Astrocyte (in vitro differentiated cells and primary cell): ENCODE measurements at regions not wholly inside any gene's neighbourhood (a gene's known extent, or its start where the extent isn't known, plus 50 kb on each side); places are given as distances from the start of the nearest gene placed in this dataset.

ENCODE experiments used
- DNase-seq: peaks from one replicate; pipeline ENCODE4 v3.0.0-alpha.2; 2010; ENCODE audit warnings: low read depth
- FAIRE-seq: peaks from 2 replicates; lab custom pipeline; 2011; peaks lifted over from hg19 to GRCh38; lab: Jason Lieb, UNC
- H2AFZ ChIP-seq: 2 replicates; pipeline ENCODE4 v1.6.0; 2012; ENCODE audit warnings: low read depth, low read length, inconsistent platforms
- H3K27ac ChIP-seq: 2 replicates; pipeline ENCODE4 v1.5.1; 2011; ENCODE audit warnings: low read depth, low read length, inconsistent platforms
- H3K27me3 ChIP-seq: 2 replicates; pipeline ENCODE4 v1.6.0; 2011; ENCODE audit warnings: low read length, inconsistent platforms; ENCODE audit not compliant: insufficient read depth
- H3K36me3 ChIP-seq: 2 replicates; pipeline ENCODE4 v1.5.1; 2011; ENCODE audit warnings: low read length, inconsistent platforms; ENCODE audit not compliant: insufficient read depth
- H3K4me1 ChIP-seq: 2 replicates; pipeline ENCODE4 v1.5.1; 2011; ENCODE audit warnings: low read length, inconsistent platforms; ENCODE audit not compliant: insufficient read depth
- H3K4me2 ChIP-seq: 2 replicates; pipeline ENCODE4 v1.6.0; 2012; ENCODE audit warnings: low read length, inconsistent platforms
- H3K4me3 ChIP-seq: 2 replicates; pipeline ENCODE4 v1.5.1; 2011; ENCODE audit warnings: low read depth, mild to moderate bottlenecking, low read length, inconsistent platforms; ENCODE audit not compliant: insufficient read depth
- H3K79me2 ChIP-seq: 2 replicates; pipeline ENCODE4 v1.6.0; 2012; ENCODE audit warnings: mild to moderate bottlenecking, low read length, inconsistent platforms; ENCODE audit not compliant: insufficient read depth
- H3K9ac ChIP-seq: 2 replicates; pipeline ENCODE4 v1.6.0; 2012; ENCODE audit warnings: mild to moderate bottlenecking, low read length, inconsistent platforms
- H3K9me3 ChIP-seq: 2 replicates; pipeline ENCODE4 v1.5.1; 2012; ENCODE audit warnings: low read depth, mild to moderate bottlenecking, low read length, inconsistent platforms; ENCODE audit not compliant: insufficient read depth
- H4K20me1 ChIP-seq: 2 replicates; pipeline ENCODE4 v1.6.0; 2012; ENCODE audit warnings: low read length, inconsistent platforms; ENCODE audit not compliant: insufficient read depth
- H3K27ac Mint-ChIP-seq: one replicate; pipeline ENCODE4 v1.8.0; 2021; ENCODE audit warnings: mild to moderate bottlenecking, mixed read lengths; ENCODE audit not compliant: unreplicated experiment
- H3K27me3 Mint-ChIP-seq: one replicate; pipeline ENCODE4 v1.8.0; 2021; ENCODE audit warnings: low read depth, mixed read lengths; ENCODE audit not compliant: unreplicated experiment
- H3K36me3 Mint-ChIP-seq: one replicate; pipeline ENCODE4 v1.8.0; 2021; ENCODE audit warnings: low read depth, mixed read lengths; ENCODE audit not compliant: unreplicated experiment
- H3K4me1 Mint-ChIP-seq: one replicate; pipeline ENCODE4 v1.8.0; 2021; ENCODE audit warnings: low read depth, mixed read lengths; ENCODE audit not compliant: unreplicated experiment
- H3K4me3 Mint-ChIP-seq: one replicate; pipeline ENCODE4 v1.8.0; 2021; ENCODE audit warnings: mild to moderate bottlenecking, moderate library complexity, mixed read lengths; ENCODE audit not compliant: unreplicated experiment
- H3K9me3 Mint-ChIP-seq: one replicate; pipeline ENCODE4 v1.8.0; 2021; ENCODE audit warnings: mild to moderate bottlenecking, mixed read lengths; ENCODE audit not compliant: unreplicated experiment
- CTCF ChIP-seq: IDR thresholded peaks from 2 replicates; pipeline ENCODE4 v1.5.1; 2011; ENCODE audit warnings: low read depth, mild to moderate bottlenecking, inconsistent platforms, low read length, moderate library complexity; ENCODE audit not compliant: insufficient read depth
- EZH2 ChIP-seq: IDR thresholded peaks from 2 replicates; pipeline ENCODE4 v1.6.1; 2012; ENCODE audit warnings: mild to moderate bottlenecking, low read length, inconsistent platforms; ENCODE audit not compliant: insufficient read depth

GRCh38 chr2:236678307-236678975, 108.8 kb downstream of the ACKR3 start:
- DNase-seq, result no peak
- Mint-ChIP-seq H3K4me1 (peaks cover 26% of the 10 kb centered on the region), H3K36me3 (no peaks in the 10 kb centered on the region), H3K27me3 (peaks cover 3% of the 10 kb centered on the region), H3K9me3 (peaks cover 6% of the 10 kb centered on the region), H3K4me3 (no peak overlapping the region), H3K27ac (no peak overlapping the region)
- H2AFZ ChIP-seq, result no peak overlapping the region
- H3K4me1 ChIP-seq, result peaks cover 17% of the 10 kb centered on the region
- H3K27ac ChIP-seq, result no peak overlapping the region
- H3K27me3 ChIP-seq, result no peaks in the 10 kb centered on the region
- H3K4me3 ChIP-seq, result no peak overlapping the region
- no peak overlapping the region for H3K4me2 ChIP-seq
- no peaks in the 10 kb centered on the region for H3K79me2 ChIP-seq
- no peaks in the 10 kb centered on the region for H3K9me3 ChIP-seq
- no peak overlapping the region for H3K9ac ChIP-seq
- no peak for FAIRE-seq
- no peak for TF ChIP-seq EZH2
- H4K20me1 ChIP-seq, result no peaks in the 10 kb centered on the region
- H3K36me3 ChIP-seq, result no peaks in the 10 kb centered on the region

GRCh38 chr2:236679884-236680860, 110.5 kb downstream of the ACKR3 start:
- DNase-seq, result peak; percentile 60
- Mint-ChIP-seq H3K36me3 (no peaks in the 10 kb centered on the region), H3K9me3 (peaks cover 1% of the 10 kb centered on the region), H3K4me3 (no peak overlapping the region), H3K27me3 (peaks cover 3% of the 10 kb centered on the region), H3K27ac (peak overlapping the region; percentile 35), H3K4me1 (peaks cover 23% of the 10 kb centered on the region)
- Histone ChIP-seq H3K36me3 (no peaks in the 10 kb centered on the region), H2AFZ (no peak overlapping the region), H3K27ac (no peak overlapping the region), H4K20me1 (no peaks in the 10 kb centered on the region), H3K9ac (no peak overlapping the region), H3K27me3 (no peaks in the 10 kb centered on the region), H3K79me2 (no peaks in the 10 kb centered on the region), H3K4me3 (no peak overlapping the region), H3K4me2 (peak overlapping the region; percentile 28), H3K4me1 (peaks cover 9% of the 10 kb centered on the region), H3K9me3 (no peaks in the 10 kb centered on the region)
- FAIRE-seq, result no peak
- TF ChIP-seq EZH2 (no peak), CTCF (no peak)

GRCh38 chr2:236682651-236683422, 113.2 kb downstream of the ACKR3 start:
- Histone ChIP-seq H2AFZ (no peak overlapping the region), H3K27me3 (no peaks in the 10 kb centered on the region), H3K27ac (no peak overlapping the region), H4K20me1 (no peaks in the 10 kb centered on the region), H3K4me2 (no peak overlapping the region), H3K79me2 (no peaks in the 10 kb centered on the region), H3K9me3 (no peaks in the 10 kb centered on the region), H3K4me3 (no peak overlapping the region), H3K9ac (no peak overlapping the region), H3K4me1 (no peaks in the 10 kb centered on the region), H3K36me3 (no peaks in the 10 kb centered on the region)
- Mint-ChIP-seq H3K4me3 (no peak overlapping the region), H3K27ac (peak overlapping the region; percentile 36), H3K4me1 (peaks cover 25% of the 10 kb centered on the region), H3K27me3 (no peaks in the 10 kb centered on the region), H3K9me3 (peaks cover 1% of the 10 kb centered on the region), H3K36me3 (no peaks in the 10 kb centered on the region)
- FAIRE-seq, result no peak
- no peak for DNase-seq
- TF ChIP-seq CTCF (no peak), EZH2 (no peak)
